Astrocyte of the cerebellum (primary cell): ENCODE measurements at regions not wholly inside any gene's neighbourhood (a gene's known extent, or its start where the extent isn't known, plus 50 kb on each side); places are given as distances from the start of the nearest gene placed in this dataset.

Experiments
- DNase-seq: peaks from one replicate; pipeline ENCODE4 v3.0.0-alpha.2; 2011; ENCODE audit warnings: low read depth
- H3K4me3 ChIP-seq: 2 replicates; pipeline ENCODE4 v1.5.1; 2011; ENCODE audit warnings: mild to moderate bottlenecking, low read depth, low read length, moderate library complexity
- in situ Hi-C: cut with HindIII; loops from 2 replicates; pipeline ENCODE4 v1.10.0; 2017; ENCODE audit warnings: low sequenced_read_pairs
- TF ChIP-seq, protein P1 (sequence below): IDR thresholded peaks from 2 replicates; pipeline ENCODE4 v1.5.1; 2012; ENCODE audit warnings: low read length, low read depth, moderate library complexity, mild to moderate bottlenecking; ENCODE audit errors: missing control alignments

GRCh38 chr18:64979791-64980190, 771.0 kb upstream of the CDH7 start:
- no peak for DNase-seq
- TF ChIP-seq, protein P1, sequence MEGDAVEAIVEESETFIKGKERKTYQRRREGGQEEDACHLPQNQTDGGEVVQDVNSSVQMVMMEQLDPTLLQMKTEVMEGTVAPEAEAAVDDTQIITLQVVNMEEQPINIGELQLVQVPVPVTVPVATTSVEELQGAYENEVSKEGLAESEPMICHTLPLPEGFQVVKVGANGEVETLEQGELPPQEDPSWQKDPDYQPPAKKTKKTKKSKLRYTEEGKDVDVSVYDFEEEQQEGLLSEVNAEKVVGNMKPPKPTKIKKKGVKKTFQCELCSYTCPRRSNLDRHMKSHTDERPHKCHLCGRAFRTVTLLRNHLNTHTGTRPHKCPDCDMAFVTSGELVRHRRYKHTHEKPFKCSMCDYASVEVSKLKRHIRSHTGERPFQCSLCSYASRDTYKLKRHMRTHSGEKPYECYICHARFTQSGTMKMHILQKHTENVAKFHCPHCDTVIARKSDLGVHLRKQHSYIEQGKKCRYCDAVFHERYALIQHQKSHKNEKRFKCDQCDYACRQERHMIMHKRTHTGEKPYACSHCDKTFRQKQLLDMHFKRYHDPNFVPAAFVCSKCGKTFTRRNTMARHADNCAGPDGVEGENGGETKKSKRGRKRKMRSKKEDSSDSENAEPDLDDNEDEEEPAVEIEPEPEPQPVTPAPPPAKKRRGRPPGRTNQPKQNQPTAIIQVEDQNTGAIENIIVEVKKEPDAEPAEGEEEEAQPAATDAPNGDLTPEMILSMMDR: no peak
- in situ Hi-C loops: no loop called here
- H3K4me3 ChIP-seq: no peak overlapping the region

- TF ChIP-seq, protein P1: no peak
- DNase-seq: no peak
- no peak overlapping the region for H3K4me3 ChIP-seq
- in situ Hi-C loops: no loop called here
These were observed 776.3 kb upstream of the CDH7 start for GRCh38 chr18:64974391-64975125.

DNA sequence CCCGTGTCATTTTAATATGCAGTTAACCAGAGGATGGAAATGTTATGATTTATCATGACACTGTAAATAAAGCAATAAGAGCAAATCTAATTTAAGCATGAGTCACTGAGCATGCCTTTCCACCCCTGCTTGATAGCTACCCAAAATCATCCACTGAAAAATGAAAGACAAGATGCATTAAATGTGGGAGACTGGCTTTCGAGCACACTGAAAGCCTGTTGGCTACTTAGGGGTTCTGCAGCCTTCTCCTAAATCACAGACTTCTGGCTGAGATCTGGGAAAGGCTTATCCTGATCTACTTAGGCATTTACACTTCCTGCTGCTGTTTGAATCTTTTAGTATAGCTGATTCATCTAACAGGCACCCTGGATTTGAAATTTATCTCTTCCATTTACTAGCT, 778.3 kb upstream of the CDH7 start:
- TF ChIP-seq, protein P1: no peak
- no peak for DNase-seq
- no peak overlapping the region for H3K4me3 ChIP-seq
- in situ Hi-C loops: no loop called here

GRCh38 chr18:64966667-64967066, 784.1 kb upstream of the CDH7 start:
- H3K4me3 ChIP-seq: no peak overlapping the region
- TF ChIP-seq, protein P1: no peak
- in situ Hi-C loops: no loop called here
- no peak for DNase-seq

GRCh38 chr18:64956465-64956864, 794.3 kb upstream of the CDH7 start:
- DNase-seq: no peak
- H3K4me3 ChIP-seq: no peak overlapping the region
- TF ChIP-seq, protein P1: no peak
- in situ Hi-C loops: no loop called here

DNA sequence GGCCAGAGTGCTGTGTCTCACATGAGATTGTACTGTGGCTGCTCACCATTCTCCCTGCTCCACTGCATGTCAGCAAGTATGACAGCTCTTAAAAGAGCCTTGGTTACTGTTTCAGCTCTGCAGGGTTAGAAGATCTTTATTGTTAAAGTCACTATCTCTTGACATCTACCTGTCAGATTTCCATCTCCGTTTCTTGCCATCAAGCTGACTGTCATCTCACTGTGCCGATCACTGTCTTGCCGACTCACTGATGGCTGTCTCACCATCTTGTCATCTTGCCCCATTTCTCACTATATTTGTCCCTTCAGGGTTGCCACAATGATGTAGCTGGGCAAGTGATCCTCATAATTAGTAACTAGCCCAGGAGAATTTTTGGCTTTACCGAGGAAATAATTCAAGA, 800.9 kb upstream of the CDH7 start:
- TF ChIP-seq, protein P1: no peak
- DNase-seq: no peak
- in situ Hi-C loops: no loop called here
- no peak overlapping the region for H3K4me3 ChIP-seq
